Muscle layer of colon (tissue), 2 donors: ENCODE measurements at regions not wholly inside any gene's neighbourhood (a gene's known extent, or its start where the extent isn't known, plus 50 kb on each side); places are given as distances from the start of the nearest gene placed in this dataset.

Source experiments
- H3K27ac ChIP-seq: one replicate; pipeline ENCODE4 v1.7.0; 2013; ENCODE audit warnings: low read depth, mild to moderate bottlenecking, low read length, moderate library complexity
- H3K27me3 ChIP-seq, 2 donors: one replicate each; pipeline ENCODE4 v1.7.0; 2013; ENCODE audit warnings: low read length in 2 of 2, mild to moderate bottlenecking in 2 of 2; ENCODE audit not compliant: insufficient read depth in 2 of 2, control insufficient read depth in 1 of 2
- H3K36me3 ChIP-seq: one replicate; pipeline ENCODE4 v1.7.0; 2013; ENCODE audit warnings: mild to moderate bottlenecking, low read length; ENCODE audit not compliant: insufficient read depth
- H3K4me1 ChIP-seq: one replicate; pipeline ENCODE4 v1.7.0; 2013; ENCODE audit warnings: mild to moderate bottlenecking, low read length; ENCODE audit not compliant: insufficient read depth
- H3K4me3 ChIP-seq, 2 donors: one replicate each; pipeline ENCODE4 v1.7.0; 2013; ENCODE audit warnings: low read length in 2 of 2, low read depth in 1 of 2, mild to moderate bottlenecking in 1 of 2, moderate library complexity in 1 of 2
- H3K9ac ChIP-seq: one replicate; pipeline ENCODE4 v1.7.0; 2013; ENCODE audit warnings: low read length
- H3K9me3 ChIP-seq: one replicate; pipeline ENCODE4 v1.7.0; 2013; ENCODE audit warnings: mild to moderate bottlenecking, low read length
- donor health status: abdominal sarcoma.
- donor health status: Adenocarcinoma of cecum.

DNA sequence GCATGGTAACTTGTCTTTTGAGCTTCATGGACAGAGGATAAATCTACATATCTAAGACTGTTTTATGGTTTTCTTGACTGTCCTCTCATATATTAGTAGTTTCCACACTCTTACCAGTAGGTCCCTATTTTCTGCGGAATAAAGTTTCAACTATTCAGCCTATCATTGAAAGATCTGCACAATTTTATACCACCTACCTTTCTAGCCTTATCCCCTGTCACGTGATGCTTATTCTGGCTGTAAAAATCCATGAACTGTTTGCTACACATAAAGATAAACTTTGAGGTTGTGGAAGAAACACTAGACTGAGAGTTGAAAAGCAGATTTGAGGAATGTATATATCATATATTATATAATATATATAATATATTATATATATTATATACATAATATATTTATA lies 423.8 kb downstream of the TENT5A start:
- Histone ChIP-seq H3K27me3 (no peaks in the 10 kb centered on the region), H3K36me3 (no peaks in the 10 kb centered on the region), H3K9me3 (no peaks in the 10 kb centered on the region), H3K9ac (no peak overlapping the region), H3K27ac (no peak overlapping the region), H3K4me1 (no peaks in the 10 kb centered on the region), H3K4me3 (no peak overlapping the region)

DNA sequence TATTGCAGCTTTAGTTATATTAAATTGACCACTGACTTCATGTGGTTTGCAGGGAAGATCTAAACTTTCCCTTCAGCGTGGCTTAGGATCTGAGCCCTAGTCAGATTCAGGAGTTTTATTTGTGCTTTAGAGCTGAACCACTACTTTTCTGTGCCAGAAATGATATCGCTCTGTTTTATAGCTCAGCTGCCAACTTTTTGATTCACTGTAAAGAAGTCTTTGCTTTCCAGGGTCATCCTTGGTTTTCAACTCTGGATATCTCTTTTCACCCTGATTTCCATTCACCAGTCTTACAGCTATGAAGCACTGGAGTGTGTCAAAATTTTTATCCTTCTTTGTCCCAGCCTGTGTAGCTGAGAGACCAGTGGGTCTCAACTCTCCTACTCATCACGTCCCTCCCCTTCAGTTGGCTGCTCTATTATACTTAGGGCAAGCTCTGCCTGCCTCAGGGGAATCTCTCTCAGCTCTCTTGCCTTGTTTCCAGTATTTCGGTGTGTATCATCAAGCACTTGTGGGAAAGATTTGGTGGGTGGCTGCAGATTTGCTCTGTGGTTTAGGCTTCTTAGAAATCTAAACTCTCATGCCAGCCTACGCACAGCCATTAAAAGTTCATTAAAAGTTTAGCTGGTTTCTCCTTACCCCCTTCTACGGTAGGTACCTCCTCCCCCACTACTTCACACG lies 425.5 kb downstream of the TENT5A start:
- no peak overlapping the region for H3K27ac ChIP-seq

DNA sequence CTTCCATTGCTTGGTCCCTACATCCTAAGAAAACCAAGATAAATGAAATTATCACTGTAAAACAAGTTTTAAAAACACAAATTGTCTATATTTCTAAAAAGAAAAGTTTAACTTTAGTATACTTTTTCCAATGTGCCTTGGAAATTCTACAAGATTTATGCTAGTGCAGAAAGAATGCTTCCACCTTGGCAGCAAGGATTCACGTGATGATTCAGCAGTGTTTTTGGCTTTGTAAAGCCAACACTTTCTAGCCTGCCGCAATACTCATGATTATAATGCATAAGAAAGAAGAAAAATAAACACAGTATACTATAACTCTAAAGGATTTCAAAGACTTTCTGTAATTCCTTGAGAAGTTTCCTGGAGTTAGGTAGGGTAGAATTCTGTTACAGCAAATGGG lies 442.7 kb downstream of the TENT5A start:
- Histone ChIP-seq H3K4me1 (no peaks in the 10 kb centered on the region), H3K9me3 (no peaks in the 10 kb centered on the region), H3K27ac (no peak overlapping the region), H3K36me3 (no peaks in the 10 kb centered on the region), H3K9ac (no peak overlapping the region), H3K27me3 (no peaks in the 10 kb centered on the region), H3K4me3 (no peak overlapping the region)

More for the DNA sequence above, 425.5 kb downstream of the TENT5A start:
- H3K4me3 ChIP-seq = no peak overlapping the region
- H3K27me3 ChIP-seq = no peaks in the 10 kb centered on the region
- H3K36me3 ChIP-seq = no peaks in the 10 kb centered on the region
- H3K4me1 ChIP-seq = no peaks in the 10 kb centered on the region
- H3K9ac ChIP-seq = no peak overlapping the region
- H3K9me3 ChIP-seq = no peaks in the 10 kb centered on the region

DNA sequence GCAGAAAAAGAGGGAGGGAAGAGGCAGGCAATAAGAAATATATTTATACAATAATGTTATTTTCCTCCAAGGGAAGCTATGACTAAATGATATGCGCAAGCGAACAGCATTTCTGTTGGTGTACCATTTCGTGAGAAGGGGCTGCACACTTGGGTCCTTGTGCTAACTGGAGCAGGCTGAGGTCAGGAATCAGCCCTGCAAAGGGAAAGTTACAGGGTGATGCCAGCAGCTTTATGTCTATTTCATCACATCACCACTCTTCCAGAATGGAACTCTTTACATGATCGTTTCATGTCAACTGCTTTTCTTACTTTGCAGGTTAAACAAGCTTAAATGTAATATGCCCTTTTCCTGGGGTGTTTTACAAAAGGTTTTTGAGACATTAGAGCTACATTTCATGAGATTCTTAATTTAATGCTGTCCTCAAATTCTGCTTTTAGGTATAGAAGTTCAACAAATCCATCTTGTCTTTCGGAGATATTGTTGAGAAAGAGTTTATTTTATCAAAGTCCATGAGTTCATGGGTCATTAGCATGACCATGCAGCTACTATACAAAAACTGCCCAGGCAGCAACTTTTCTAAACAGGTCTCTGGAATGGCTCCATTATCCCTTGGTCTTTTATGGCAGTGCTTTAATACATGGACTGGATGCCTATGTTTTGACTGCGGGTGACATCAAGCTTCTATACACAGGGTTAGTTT lies 443.8 kb downstream of the TENT5A start:
- Histone ChIP-seq H3K4me3 (no peak overlapping the region), H3K9ac (no peak overlapping the region), H3K27me3 (no peaks in the 10 kb centered on the region), H3K4me1 (no peaks in the 10 kb centered on the region), H3K9me3 (no peaks in the 10 kb centered on the region), H3K36me3 (no peaks in the 10 kb centered on the region), H3K27ac (no peak overlapping the region)

DNA sequence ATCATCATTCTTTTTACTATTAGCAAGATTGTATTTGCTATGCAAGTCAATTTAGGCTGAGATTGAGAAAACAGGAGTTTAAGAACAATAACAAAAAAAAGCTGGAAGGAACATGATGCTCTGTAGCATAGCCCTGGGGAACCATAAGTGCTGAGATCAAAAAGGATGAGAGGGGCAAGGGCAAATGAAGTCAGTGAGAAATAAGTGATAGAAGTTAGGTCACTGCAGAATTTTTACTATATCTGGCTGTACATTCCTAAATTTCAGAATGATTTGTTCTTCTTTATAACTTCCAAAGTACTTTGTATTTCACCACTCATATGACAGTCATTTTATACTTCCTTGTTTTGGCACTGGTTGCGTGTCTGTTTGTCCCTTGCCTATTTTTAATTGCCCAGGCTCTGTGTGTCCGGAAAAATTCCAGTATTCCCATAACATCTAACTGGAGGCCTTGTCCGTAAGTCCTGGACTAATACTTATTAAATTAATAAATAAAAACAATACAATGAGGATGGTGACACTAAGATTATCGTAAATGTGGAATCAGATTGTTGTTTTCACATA lies 444.7 kb downstream of the TENT5A start:
- no peak overlapping the region for H3K4me3 ChIP-seq
- H3K27ac ChIP-seq = no peak overlapping the region
- H3K4me1 ChIP-seq = no peaks in the 10 kb centered on the region
- no peak overlapping the region for H3K9ac ChIP-seq
- H3K36me3 ChIP-seq = no peaks in the 10 kb centered on the region
- H3K27me3 ChIP-seq = no peaks in the 10 kb centered on the region
- H3K9me3 ChIP-seq = no peaks in the 10 kb centered on the region

DNA sequence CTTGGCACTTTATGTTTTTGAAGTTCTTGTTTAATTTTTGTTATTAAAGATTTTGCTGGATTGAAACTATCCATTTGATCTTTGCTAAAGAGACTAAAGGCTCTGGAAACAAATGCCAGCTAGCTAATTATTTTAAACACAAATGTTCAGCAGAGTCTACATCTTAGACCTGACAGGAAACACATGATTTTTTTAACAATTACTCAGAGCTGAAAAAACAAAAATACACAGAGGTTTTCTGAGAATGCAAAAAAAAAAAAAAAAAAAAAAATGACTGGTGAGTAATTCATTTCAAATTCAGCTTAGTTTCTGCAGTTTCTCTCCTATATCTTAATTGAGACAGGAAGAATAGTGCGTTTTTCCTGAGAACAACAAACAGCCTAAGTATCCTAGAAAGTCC lies 448.0 kb downstream of the TENT5A start:
- H3K4me1 ChIP-seq = no peaks in the 10 kb centered on the region
- no peak overlapping the region for H3K27ac ChIP-seq
- H3K4me3 ChIP-seq = no peak overlapping the region
- no peaks in the 10 kb centered on the region for H3K9me3 ChIP-seq
- H3K9ac ChIP-seq = no peak overlapping the region
- H3K36me3 ChIP-seq = no peaks in the 10 kb centered on the region
- H3K27me3 ChIP-seq = no peaks in the 10 kb centered on the region

DNA sequence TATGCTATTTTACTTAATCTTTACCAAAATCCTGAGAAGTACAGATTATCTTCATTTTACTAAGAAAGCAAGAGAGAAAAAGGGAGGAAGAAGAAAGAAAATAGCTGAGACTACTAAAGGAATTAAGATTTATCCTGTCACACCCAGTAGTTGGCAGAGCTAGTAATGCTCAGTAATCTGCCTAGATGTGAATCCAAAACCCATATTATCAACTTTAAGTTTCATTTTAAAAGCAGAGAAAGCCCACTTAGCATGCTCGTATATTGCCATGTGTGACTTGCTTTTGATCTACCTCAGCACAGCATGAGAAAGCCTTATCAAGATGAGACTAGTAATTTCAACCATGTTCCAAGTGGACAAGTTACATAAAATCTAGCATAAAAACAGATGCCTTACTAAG lies 451.5 kb downstream of the TENT5A start:
- Histone ChIP-seq H3K36me3 (no peaks in the 10 kb centered on the region), H3K4me1 (no peaks in the 10 kb centered on the region), H3K27me3 (no peaks in the 10 kb centered on the region), H3K27ac (no peak overlapping the region), H3K4me3 (no peak overlapping the region), H3K9me3 (no peaks in the 10 kb centered on the region), H3K9ac (no peak overlapping the region)

DNA sequence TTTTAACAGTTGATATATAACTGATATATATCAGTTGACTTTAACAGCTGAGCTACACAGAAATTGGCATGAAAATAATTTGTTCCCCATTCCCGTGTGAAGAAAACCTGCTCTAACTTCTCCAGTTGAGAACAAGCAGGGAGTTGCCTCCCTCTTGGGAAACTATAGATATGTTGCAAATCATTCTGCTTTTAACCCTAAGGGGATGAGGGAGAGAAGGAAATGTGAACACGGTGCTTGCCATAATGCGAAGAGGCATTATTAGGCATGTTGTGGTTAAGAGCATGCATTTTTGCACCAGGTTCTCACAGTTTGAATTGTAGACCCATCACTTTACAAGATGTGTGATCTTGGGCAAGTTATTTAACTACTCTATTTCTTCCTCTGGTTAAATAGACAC lies 453.7 kb downstream of the TENT5A start:
- Histone ChIP-seq H3K27me3 (no peaks in the 10 kb centered on the region), H3K4me3 (no peak overlapping the region), H3K4me1 (no peaks in the 10 kb centered on the region), H3K9me3 (no peaks in the 10 kb centered on the region), H3K27ac (no peak overlapping the region), H3K9ac (no peak overlapping the region), H3K36me3 (no peaks in the 10 kb centered on the region)

DNA sequence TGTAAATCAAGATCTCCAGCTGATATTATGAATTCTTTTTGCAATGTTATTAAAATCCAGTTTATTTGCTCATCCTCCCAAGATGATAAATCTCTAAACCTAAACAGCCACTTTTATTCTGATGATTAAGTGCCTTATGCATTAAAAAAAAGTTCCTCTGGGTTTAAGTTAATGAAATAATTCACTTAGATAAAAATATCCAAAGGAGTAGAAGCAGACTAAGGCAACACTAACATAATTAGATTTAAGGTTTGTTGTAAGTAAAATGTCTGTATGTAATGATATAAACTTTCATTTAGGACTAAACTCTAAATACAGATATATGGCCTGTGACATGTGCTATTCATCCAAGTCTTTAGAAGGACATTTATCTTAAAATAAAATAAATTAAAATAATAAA lies 457.2 kb downstream of the TENT5A start:
- no peak overlapping the region for H3K4me3 ChIP-seq
- no peaks in the 10 kb centered on the region for H3K4me1 ChIP-seq
- no peak overlapping the region for H3K9ac ChIP-seq
- H3K27ac ChIP-seq = no peak overlapping the region
- no peaks in the 10 kb centered on the region for H3K27me3 ChIP-seq
- H3K9me3 ChIP-seq = no peaks in the 10 kb centered on the region
- no peaks in the 10 kb centered on the region for H3K36me3 ChIP-seq

DNA sequence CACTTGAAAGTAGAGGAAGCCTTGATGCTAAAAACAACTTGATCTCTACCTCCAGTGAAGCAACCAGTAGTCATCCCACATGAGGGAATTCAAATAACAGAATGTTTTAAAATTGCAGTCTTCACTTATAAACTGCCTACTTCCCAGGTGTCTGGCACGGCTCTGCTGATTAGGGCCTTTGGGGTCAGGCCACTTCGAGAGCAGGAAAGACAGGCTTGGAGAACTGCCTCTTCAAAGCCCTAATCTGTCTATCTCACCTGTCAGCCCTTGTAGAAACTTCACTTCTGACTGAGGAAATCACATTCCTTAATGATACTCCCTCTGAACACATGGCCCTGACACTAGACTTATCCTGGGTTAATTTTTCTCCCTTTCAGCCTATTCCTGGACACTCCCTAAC lies 458.6 kb downstream of the TENT5A start:
- no peak overlapping the region for H3K4me3 ChIP-seq
- H3K9ac ChIP-seq = no peak overlapping the region
- no peak overlapping the region for H3K27ac ChIP-seq
- no peaks in the 10 kb centered on the region for H3K4me1 ChIP-seq
- no peaks in the 10 kb centered on the region for H3K27me3 ChIP-seq
- no peaks in the 10 kb centered on the region for H3K9me3 ChIP-seq
- H3K36me3 ChIP-seq = no peaks in the 10 kb centered on the region

DNA sequence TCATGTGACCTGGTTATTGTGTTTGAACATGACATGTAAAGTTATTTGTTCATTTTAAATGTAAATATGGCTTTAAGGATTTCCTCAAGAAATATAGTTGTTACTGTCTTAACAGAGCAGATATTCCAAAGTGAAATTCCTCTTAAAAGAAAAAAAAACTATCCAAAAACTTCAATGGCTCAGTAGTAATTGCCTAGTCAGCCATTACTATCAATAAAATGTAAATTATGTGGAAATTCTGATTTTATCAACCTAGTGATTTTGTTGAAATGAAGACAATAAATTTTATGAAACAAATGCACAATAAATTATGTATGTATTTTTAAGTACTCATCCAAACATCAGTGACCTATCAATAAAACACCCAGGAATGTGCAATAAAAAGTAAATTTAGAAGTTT lies 463.3 kb downstream of the TENT5A start:
- Histone ChIP-seq H3K9ac (no peak overlapping the region), H3K27me3 (no peaks in the 10 kb centered on the region), H3K9me3 (no peaks in the 10 kb centered on the region), H3K4me3 (no peak overlapping the region), H3K4me1 (no peaks in the 10 kb centered on the region), H3K27ac (no peak overlapping the region), H3K36me3 (no peaks in the 10 kb centered on the region)

DNA sequence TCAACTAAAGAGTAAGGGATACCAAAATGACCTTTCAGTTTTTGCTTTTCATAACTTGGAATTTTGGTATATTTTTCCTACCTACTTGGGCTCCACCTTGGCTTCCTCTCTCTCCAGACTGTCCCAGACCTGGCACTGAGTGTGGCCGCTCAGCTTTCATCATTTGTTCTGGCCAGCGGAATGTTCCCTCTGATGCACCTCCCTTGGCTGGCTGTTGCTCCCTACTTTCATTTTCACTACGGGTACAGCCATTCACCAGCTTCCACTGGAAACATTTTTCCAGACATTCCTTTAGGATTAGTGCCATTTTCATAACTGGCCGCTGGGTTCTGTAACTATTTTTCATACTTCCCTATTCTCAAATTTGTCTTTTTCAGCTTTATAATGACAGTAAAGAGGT lies 487.4 kb downstream of the TENT5A start:
- H3K9me3 ChIP-seq = no peaks in the 10 kb centered on the region
- H3K36me3 ChIP-seq = no peaks in the 10 kb centered on the region
- no peak overlapping the region for H3K4me3 ChIP-seq
- H3K27me3 ChIP-seq = no peaks in the 10 kb centered on the region
- H3K9ac ChIP-seq = no peak overlapping the region
- H3K27ac ChIP-seq = no peak overlapping the region
- no peaks in the 10 kb centered on the region for H3K4me1 ChIP-seq
